ENCODE measurements at regions not wholly inside any gene's neighbourhood (a gene's known extent, or its start where the extent isn't known, plus 50 kb on each side); places are given as distances from the start of the nearest gene placed in this dataset.

DNA sequence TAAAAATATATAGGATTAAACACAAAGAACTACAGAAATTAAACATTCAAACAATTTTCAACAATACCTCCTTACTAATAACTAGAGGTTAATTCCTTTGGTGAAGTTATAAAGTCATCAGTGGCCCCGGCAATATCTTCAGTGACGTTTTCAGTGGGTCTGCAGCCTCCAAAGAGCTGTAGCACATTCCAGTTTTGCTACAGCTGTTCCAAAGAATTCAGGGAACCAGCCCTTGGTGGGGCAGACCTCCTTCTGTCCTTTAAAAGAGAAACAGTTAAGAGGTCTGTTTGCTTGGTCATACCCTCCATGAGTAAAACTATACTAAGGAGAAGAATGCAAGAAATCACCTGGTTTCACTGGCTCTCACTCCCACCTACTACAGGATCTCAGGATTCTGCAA is 99.2 kb upstream of the ZDHHC17 start:
- peaks cover 3 to 4% of the 10 kb centered on the region in 2 donors for H3K4me1 ChIP-seq (ENCODE audit: control insufficient read depth in 2 of 2, insufficient read depth in 1 of 2, low read depth in 1 of 2, low read length in 2 of 2)
- no peak overlapping the region for H4K8ac ChIP-seq (ENCODE audit: low read depth, low read length)
- no peak overlapping the region for H3K4ac ChIP-seq (ENCODE audit: low read length)
- no peak overlapping the region for H3K14ac ChIP-seq (ENCODE audit: low read length)
- H3K27me3 ChIP-seq (ENCODE audit: control insufficient read depth in 3 of 3, insufficient read depth in 3 of 3, low read depth in 1 of 3, low read length in 3 of 3), result no peaks in the 10 kb centered on the region
- H3K27ac ChIP-seq (replicated peaks; ENCODE audit: low read length), result no peak overlapping the region
- no peaks in the 10 kb centered on the region for H3K79me1 ChIP-seq (ENCODE audit: low read depth, low read length)
- no peak overlapping the region for H4K91ac ChIP-seq (ENCODE audit: low read depth, low read length, poor library complexity)
- H2AK5ac ChIP-seq (ENCODE audit: low read depth, low read length), result no peak overlapping the region
- H3K18ac ChIP-seq (ENCODE audit: low read length), result no peak overlapping the region
- H3K9me3 ChIP-seq (replicated peaks in 1 of 2; ENCODE audit: control insufficient read depth in 2 of 2, insufficient read depth in 1 of 2, low read depth in 1 of 2, low read length in 2 of 2), result no peaks in the 10 kb centered on the region
- H2BK12ac ChIP-seq (ENCODE audit: low read length), result no peak overlapping the region
- no CpG with 5 or more reads among the region's 2 CpGs for WGBS, 2 donors (ENCODE audit: extremely low coverage in 2 of 2, insufficient read length in 2 of 2, insufficient replicate concordance in 1 of 2)
- no peaks in the 10 kb centered on the region for H3K36me3 ChIP-seq (replicated peaks in 1 of 2; ENCODE audit: control insufficient read depth in 2 of 2, insufficient read depth in 2 of 2, low read length in 2 of 2)
- H3K4me3 ChIP-seq (ENCODE audit: low read length in 2 of 2), result no peak overlapping the region
- no peak overlapping the region for H3K23ac ChIP-seq (ENCODE audit: low read depth, low read length, poor library complexity)
- H2BK5ac ChIP-seq (ENCODE audit: low read length), result no peak overlapping the region
- H2BK15ac ChIP-seq (ENCODE audit: low read length), result no peak overlapping the region
- DNase-seq (ENCODE audit: low spot score), result no peak
- H2BK120ac ChIP-seq (ENCODE audit: low read depth, low read length), result no peak overlapping the region
- H3K4me2 ChIP-seq (ENCODE audit: insufficient read depth, low read length, poor library complexity, severe bottlenecking), result no peak overlapping the region
- no peak overlapping the region for H2AFZ ChIP-seq (ENCODE audit: low read length)
- H3K9ac ChIP-seq (ENCODE audit: low read depth, low read length, poor library complexity), result no peak overlapping the region

DNA sequence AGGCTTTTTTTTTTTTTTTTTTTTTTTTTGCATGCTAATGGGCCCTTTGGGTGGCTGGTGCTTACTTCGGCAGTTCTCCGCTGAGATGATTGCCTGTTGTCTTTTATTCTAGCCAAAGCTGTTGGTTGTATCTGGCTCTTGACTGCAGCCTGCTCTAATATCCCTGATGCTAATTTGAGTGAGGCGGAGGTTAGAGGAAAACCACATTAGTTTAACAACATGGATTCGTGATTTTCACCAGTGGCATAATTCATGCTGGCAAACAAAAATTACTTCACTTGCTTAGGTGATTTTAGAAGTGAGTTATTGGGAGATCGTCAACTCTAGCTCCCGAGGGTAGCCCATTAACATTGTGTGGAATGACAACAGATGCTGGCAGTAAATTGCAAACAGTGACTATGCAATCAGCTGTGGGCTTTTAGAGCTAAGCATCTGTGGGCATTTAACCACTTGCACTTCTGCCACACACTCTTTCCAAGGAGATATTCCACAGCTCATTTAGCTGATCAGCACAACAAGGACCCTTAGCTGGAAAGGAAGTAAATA is 97.6 kb upstream of the ZDHHC17 start:
- Histone ChIP-seq H3K18ac (ENCODE audit: low read length) (no peak overlapping the region), H3K9me3 (replicated peaks in 1 of 2; ENCODE audit: control insufficient read depth in 2 of 2, insufficient read depth in 1 of 2, low read depth in 1 of 2, low read length in 2 of 2) (no peaks in the 10 kb centered on the region), H3K4me1 (ENCODE audit: control insufficient read depth in 2 of 2, insufficient read depth in 1 of 2, low read depth in 1 of 2, low read length in 2 of 2) (peaks cover 3 to 4% of the 10 kb centered on the region in 2 donors), H4K91ac (ENCODE audit: low read depth, low read length, poor library complexity) (no peak overlapping the region), H3K4ac (ENCODE audit: low read length) (no peak overlapping the region), H2AK5ac (ENCODE audit: low read depth, low read length) (no peak overlapping the region), H3K23ac (ENCODE audit: low read depth, low read length, poor library complexity) (no peak overlapping the region), H3K9ac (ENCODE audit: low read depth, low read length, poor library complexity) (no peak overlapping the region), H3K4me3 (ENCODE audit: low read length in 2 of 2) (no peak overlapping the region), H3K36me3 (replicated peaks in 1 of 2; ENCODE audit: control insufficient read depth in 2 of 2, insufficient read depth in 2 of 2, low read length in 2 of 2) (no peaks in the 10 kb centered on the region), H4K8ac (ENCODE audit: low read depth, low read length) (no peak overlapping the region), H2BK120ac (ENCODE audit: low read depth, low read length) (no peak overlapping the region), H3K4me2 (ENCODE audit: insufficient read depth, low read length, poor library complexity, severe bottlenecking) (no peak overlapping the region), H3K14ac (ENCODE audit: low read length) (no peak overlapping the region), H3K27ac (replicated peaks; ENCODE audit: low read length) (no peak overlapping the region), H3K79me1 (ENCODE audit: low read depth, low read length) (no peaks in the 10 kb centered on the region), H2AFZ (ENCODE audit: low read length) (no peak overlapping the region), H2BK5ac (ENCODE audit: low read length) (no peak overlapping the region), H3K27me3 (ENCODE audit: control insufficient read depth in 3 of 3, insufficient read depth in 3 of 3, low read depth in 1 of 3, low read length in 3 of 3) (no peaks in the 10 kb centered on the region), H2BK12ac (ENCODE audit: low read length) (no peak overlapping the region), H2BK15ac (ENCODE audit: low read length) (no peak overlapping the region)
- no peak for DNase-seq (ENCODE audit: low spot score)
- no CpG with 5 or more reads among the region's 6 CpGs for WGBS, 2 donors (ENCODE audit: extremely low coverage in 2 of 2, insufficient read length in 2 of 2, insufficient replicate concordance in 1 of 2)

DNA sequence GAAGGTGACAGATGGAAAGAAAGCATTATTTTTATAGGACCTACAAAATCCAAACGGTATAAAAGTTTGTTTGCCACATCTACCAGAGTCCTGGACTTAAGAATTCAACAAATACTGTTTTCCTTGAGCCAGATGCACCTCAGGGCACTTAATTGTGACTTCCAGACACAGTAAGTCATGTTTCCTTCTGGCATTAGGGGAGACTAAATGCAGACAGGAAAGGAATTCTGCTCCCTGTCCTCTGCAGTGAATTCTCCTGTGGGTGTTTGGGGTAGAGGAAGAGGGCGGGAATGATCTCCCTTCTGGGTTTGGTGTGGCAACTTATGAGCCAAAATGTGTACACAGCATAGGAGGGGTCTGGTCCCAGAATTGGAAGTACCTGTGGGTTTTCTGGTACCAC is 93.9 kb upstream of the ZDHHC17 start:
- DNase-seq (ENCODE audit: low spot score), result no peak
- Histone ChIP-seq H3K27ac (replicated peaks; ENCODE audit: low read length) (no peak overlapping the region), H4K8ac (ENCODE audit: low read depth, low read length) (no peak overlapping the region), H2BK12ac (ENCODE audit: low read length) (no peak overlapping the region), H2BK15ac (ENCODE audit: low read length) (no peak overlapping the region), H3K4me3 (ENCODE audit: low read length in 2 of 2) (no peak overlapping the region), H3K4me2 (ENCODE audit: insufficient read depth, low read length, poor library complexity, severe bottlenecking) (no peak overlapping the region), H3K9me3 (replicated peaks in 1 of 2; ENCODE audit: control insufficient read depth in 2 of 2, insufficient read depth in 1 of 2, low read depth in 1 of 2, low read length in 2 of 2) (no peaks in the 10 kb centered on the region), H2BK5ac (ENCODE audit: low read length) (no peak overlapping the region), H3K27me3 (ENCODE audit: control insufficient read depth in 3 of 3, insufficient read depth in 3 of 3, low read depth in 1 of 3, low read length in 3 of 3) (no peaks in the 10 kb centered on the region), H2AK5ac (ENCODE audit: low read depth, low read length) (no peak overlapping the region), H3K23ac (ENCODE audit: low read depth, low read length, poor library complexity) (no peak overlapping the region), H4K91ac (ENCODE audit: low read depth, low read length, poor library complexity) (no peak overlapping the region), H3K9ac (ENCODE audit: low read depth, low read length, poor library complexity) (no peak overlapping the region), H3K4me1 (ENCODE audit: control insufficient read depth in 2 of 2, insufficient read depth in 1 of 2, low read depth in 1 of 2, low read length in 2 of 2) (peaks cover 3 to 4% of the 10 kb centered on the region in 2 donors), H3K4ac (ENCODE audit: low read length) (no peak overlapping the region), H3K14ac (ENCODE audit: low read length) (no peak overlapping the region), H2AFZ (ENCODE audit: low read length) (no peak overlapping the region), H2BK120ac (ENCODE audit: low read depth, low read length) (no peak overlapping the region), H3K36me3 (replicated peaks in 1 of 2; ENCODE audit: control insufficient read depth in 2 of 2, insufficient read depth in 2 of 2, low read length in 2 of 2) (no peaks in the 10 kb centered on the region), H3K79me1 (ENCODE audit: low read depth, low read length) (no peaks in the 10 kb centered on the region), H3K18ac (ENCODE audit: low read length) (no peak overlapping the region)
- WGBS, 2 donors (ENCODE audit: extremely low coverage in 2 of 2, insufficient read length in 2 of 2, insufficient replicate concordance in 1 of 2), result no CpG with 5 or more reads among the region's 2 CpGs

DNA sequence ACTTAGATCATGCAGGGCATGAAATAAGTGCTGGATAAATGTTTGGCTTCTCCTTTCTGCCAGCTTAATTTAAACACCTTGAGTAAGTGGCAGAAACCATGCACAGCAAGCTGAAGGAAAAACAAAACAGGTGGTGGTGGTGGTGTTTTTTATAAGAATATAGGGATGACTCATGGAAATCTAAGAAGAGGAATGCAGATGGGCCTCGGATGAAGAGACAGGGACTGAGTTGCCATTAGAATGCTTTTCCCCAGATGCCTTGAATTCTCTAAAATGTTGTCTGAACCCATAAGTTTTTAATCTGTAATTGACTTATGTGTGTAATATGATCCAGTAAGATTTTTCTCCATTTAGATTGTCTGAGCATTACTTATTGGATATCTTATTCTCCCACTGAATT is 93.1 kb upstream of the ZDHHC17 start:
- H3K18ac ChIP-seq (ENCODE audit: low read length), result no peak overlapping the region
- H4K91ac ChIP-seq (ENCODE audit: low read depth, low read length, poor library complexity), result no peak overlapping the region
- no peak overlapping the region for H2AK5ac ChIP-seq (ENCODE audit: low read depth, low read length)
- H3K27ac ChIP-seq (replicated peaks; ENCODE audit: low read length), result no peak overlapping the region
- no peak overlapping the region for H3K9ac ChIP-seq (ENCODE audit: low read depth, low read length, poor library complexity)
- no peaks in the 10 kb centered on the region for H3K79me1 ChIP-seq (ENCODE audit: low read depth, low read length)
- no peak overlapping the region for H4K8ac ChIP-seq (ENCODE audit: low read depth, low read length)
- H3K27me3 ChIP-seq (ENCODE audit: control insufficient read depth in 3 of 3, insufficient read depth in 3 of 3, low read depth in 1 of 3, low read length in 3 of 3), result no peaks in the 10 kb centered on the region
- WGBS, 2 donors (ENCODE audit: extremely low coverage in 2 of 2, insufficient read length in 2 of 2, insufficient replicate concordance in 1 of 2), result no CpG with 5 or more reads among the region's 1 CpG
- H2AFZ ChIP-seq (ENCODE audit: low read length), result no peak overlapping the region
- no peaks in the 10 kb centered on the region for H3K9me3 ChIP-seq (replicated peaks in 1 of 2; ENCODE audit: control insufficient read depth in 2 of 2, insufficient read depth in 1 of 2, low read depth in 1 of 2, low read length in 2 of 2)
- peaks cover 1 to 3% of the 10 kb centered on the region in 2 donors for H3K4me1 ChIP-seq (ENCODE audit: control insufficient read depth in 2 of 2, insufficient read depth in 1 of 2, low read depth in 1 of 2, low read length in 2 of 2)
- DNase-seq (ENCODE audit: low spot score), result no peak
- no peak overlapping the region for H2BK12ac ChIP-seq (ENCODE audit: low read length)
- H3K36me3 ChIP-seq (replicated peaks in 1 of 2; ENCODE audit: control insufficient read depth in 2 of 2, insufficient read depth in 2 of 2, low read length in 2 of 2), result no peaks in the 10 kb centered on the region
- no peak overlapping the region for H2BK5ac ChIP-seq (ENCODE audit: low read length)
- H3K4me3 ChIP-seq (ENCODE audit: low read length in 2 of 2), result no peak overlapping the region
- H3K4me2 ChIP-seq (ENCODE audit: insufficient read depth, low read length, poor library complexity, severe bottlenecking), result no peak overlapping the region
- no peak overlapping the region for H3K4ac ChIP-seq (ENCODE audit: low read length)
- H2BK120ac ChIP-seq (ENCODE audit: low read depth, low read length), result no peak overlapping the region
- H2BK15ac ChIP-seq (ENCODE audit: low read length), result no peak overlapping the region
- no peak overlapping the region for H3K14ac ChIP-seq (ENCODE audit: low read length)
- no peak overlapping the region for H3K23ac ChIP-seq (ENCODE audit: low read depth, low read length, poor library complexity)
